SK-N-MC (cell line): ENCODE measurements at regions not wholly inside any gene's neighbourhood (a gene's known extent, or its start where the extent isn't known, plus 50 kb on each side); places are given as distances from the start of the nearest gene placed in this dataset.

Experiments used
- EZH2 ChIP-seq: fragments of 200-600 bp; sonication (generic); IDR thresholded peaks from one replicate; pipeline ENCODE4 v1.6.1; 2017; ENCODE audit warnings: antibody characterized with exemption
- FOXP2 ChIP-seq: optimal IDR thresholded peaks from 2 replicates; pipeline ENCODE3; 2011; ENCODE audit warnings: mild to moderate bottlenecking, moderate library complexity; ENCODE audit not compliant: insufficient read depth; ENCODE audit errors: extremely low read length, control extremely low read depth
- POLR2AphosphoS5 ChIP-seq: IDR thresholded peaks from 2 replicates; pipeline ENCODE4 v1.6.1; 2012; ENCODE audit warnings: mild to moderate bottlenecking, low read depth, low read length, borderline replicate concordance

DNA sequence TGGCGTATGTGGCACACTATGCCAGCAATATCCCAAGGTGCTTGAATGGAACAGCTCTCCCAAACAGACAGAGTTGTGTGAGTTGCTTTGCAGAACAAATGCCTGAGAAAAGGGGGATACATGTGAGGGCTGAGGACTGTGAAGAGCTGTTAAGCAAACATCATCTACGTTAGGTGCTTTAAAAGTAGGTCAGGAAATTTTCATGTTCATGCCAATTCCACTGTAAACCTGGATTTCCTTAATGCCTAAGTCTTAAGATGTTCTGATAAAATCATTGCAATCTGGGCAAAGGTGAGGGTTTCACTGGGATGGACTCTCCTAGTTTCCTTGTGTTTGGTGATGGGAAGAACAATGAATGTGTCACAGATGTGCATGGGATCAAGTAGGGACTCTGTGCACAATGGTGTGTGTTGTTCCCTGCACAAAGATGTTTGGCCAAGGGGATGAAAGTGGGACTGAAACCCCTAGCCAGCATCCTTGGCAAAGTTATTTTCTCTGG, 227.9 kb downstream of the KTN1 start:
- TF ChIP-seq EZH2 (no peak), POLR2AphosphoS5 (no peak), FOXP2 (no peak)
